ENCODE measurements at regions not wholly inside any gene's neighbourhood (a gene's known extent, or its start where the extent isn't known, plus 50 kb on each side); places are given as distances from the start of the nearest gene placed in this dataset.

- Histone ChIP-seq H3K4me1 (ENCODE audit: control insufficient read depth, insufficient read depth, low read length) (no peaks in the 10 kb centered on the region), H2BK5ac (ENCODE audit: low read depth, low read length, poor library complexity, severe bottlenecking) (no peak overlapping the region), H3K9me3 (ENCODE audit: control insufficient read depth, insufficient read depth, low read length) (no peaks in the 10 kb centered on the region), H2AK9ac (replicated peaks; ENCODE audit: low read depth, low read length, poor library complexity) (no peak overlapping the region), H2AFZ (replicated peaks; ENCODE audit: low read length, poor library complexity) (no peak overlapping the region), H2BK15ac (ENCODE audit: low read depth, low read length) (no peak overlapping the region), H4K20me1 (ENCODE audit: insufficient read depth, low read length) (no peaks in the 10 kb centered on the region), H3K36me3 (ENCODE audit: control insufficient read depth, insufficient read depth, low read length) (no peaks in the 10 kb centered on the region), H3K14ac (replicated peaks; ENCODE audit: low read depth, low read length) (no peak overlapping the region), H2BK20ac (ENCODE audit: low read depth, low read length) (no peak overlapping the region), H3K79me1 (ENCODE audit: low read depth in 1 of 2, low read length in 2 of 2) (no peaks in the 10 kb centered on the region), H3K27ac (ENCODE audit: insufficient read depth, low read length) (no peak overlapping the region), H3K9ac (ENCODE audit: low read depth, low read length) (no peak overlapping the region), H4K5ac (ENCODE audit: low read depth, low read length) (no peak overlapping the region), H3K4ac (ENCODE audit: low read depth, low read length) (no peak overlapping the region), H2BK120ac (ENCODE audit: low read depth, low read length) (no peak overlapping the region), H3K4me2 (ENCODE audit: low read depth, low read length) (no peak overlapping the region), H4K8ac (ENCODE audit: low read depth in 2 of 2, low read length in 2 of 2) (no peak overlapping the region), H2AK5ac (ENCODE audit: low read depth, low read length) (no peak overlapping the region), H3K56ac (ENCODE audit: extremely low read depth, insufficient read depth, low read length) (no peak overlapping the region), H3K27me3 (ENCODE audit: control insufficient read depth, insufficient read depth, low read length) (no peaks in the 10 kb centered on the region), H3K4me3 (ENCODE audit: insufficient read depth, low read depth, low read length) (no peak overlapping the region), H3K23ac (ENCODE audit: low read depth, low read length) (no peak overlapping the region), H3K18ac (ENCODE audit: low read depth, low read length) (no peak overlapping the region), H3K9me1 (ENCODE audit: insufficient read depth, low read length) (no peaks in the 10 kb centered on the region), H4K91ac (ENCODE audit: insufficient read depth, low read depth, low read length) (no peak overlapping the region)
- 90% methylated on average over 2 of the region's 2 CpGs; no CpG with 5 or more reads in 1 of the 2 experiments for WGBS, 2 experiments (ENCODE audit: extremely low coverage in 2 of 2, insufficient read length in 1 of 2)
- ChIA-PET CTCF (no interaction called here), POLR2A (ENCODE audit: unreplicated experiment) (no interaction called here)
- dilution Hi-C loops (cut with HindIII; ENCODE audit: low sequenced_read_pairs, unreplicated experiment), result no loop called here
- no peak for TF ChIP-seq CEBPB (IDR thresholded peaks at IDR 0.05; ENCODE audit: low read depth, low read length)
- TF ChIP-seq NFE2L2 (IDR thresholded peaks at IDR 0.05; ENCODE audit: low read depth, low read length), result no peak
- no peak for TF ChIP-seq SMC3 (IDR thresholded peaks at IDR 0.05; ENCODE audit: low read depth, low read length)
- TF ChIP-seq BHLHE40 (IDR thresholded peaks at IDR 0.05; ENCODE audit: low read depth, low read length), result no peak
- TF ChIP-seq USF2 (IDR thresholded peaks at IDR 0.05; ENCODE audit: low read depth, low read length), result no peak
- TF ChIP-seq ELK1 (IDR thresholded peaks at IDR 0.05; ENCODE audit: borderline replicate concordance, low read depth, low read length), result no peak
- TF ChIP-seq MXI1 (IDR thresholded peaks at IDR 0.05; ENCODE audit: borderline replicate concordance, low read depth, low read length), result no peak
- no peak for TF ChIP-seq RCOR1 (IDR thresholded peaks at IDR 0.05; ENCODE audit: insufficient replicate concordance, low read length)
- no peak for TF ChIP-seq RFX5 (IDR thresholded peaks at IDR 0.05; ENCODE audit: low read depth, low read length)
- no peak for TF ChIP-seq CTCF (conservative IDR thresholded peaks at IDR 0.05; ENCODE audit: low read depth, low read length)
- no peak for TF ChIP-seq POLR2A (IDR thresholded peaks at IDR 0.05; ENCODE audit: low read depth, low read length)
- no peak for TF ChIP-seq RAD21 (IDR thresholded peaks at IDR 0.05; ENCODE audit: low read length)
- TF ChIP-seq MAFK (IDR thresholded peaks at IDR 0.05; ENCODE audit: low read depth, low read length), result no peak
- TF ChIP-seq MAZ (IDR thresholded peaks at IDR 0.05; ENCODE audit: borderline replicate concordance, low read depth, low read length), result no peak
- no peak for TF ChIP-seq FOS (IDR thresholded peaks at IDR 0.05; ENCODE audit: low read depth, low read length)
- TF ChIP-seq CHD1 (IDR thresholded peaks at IDR 0.05; ENCODE audit: low read depth, low read length), result no peak
- intact Hi-C loops (cut with micrococcal nuclease), result no loop called here
- in situ Hi-C loops (cut with MboI; ENCODE audit: low sequenced_read_pairs), result no loop called here
- ATAC-seq (ENCODE audit: low read depth) (no peak), DNase-seq (no peak)
- no TSS peak for BruUV-seq (replicated peaks)
Measured at GRCh38 chr5:17847286-17847685, 213.0 kb downstream of the TAF11L14 start.

Measured in IMR-90 (cell line).